ENCODE measurements at regions not wholly inside any gene's neighbourhood (a gene's known extent, or its start where the extent isn't known, plus 50 kb on each side); places are given as distances from the start of the nearest gene placed in this dataset.

- peaks cover 0 to 5% of the 10 kb centered on the region in 2 experiments; a peak in 1 of 4 replicates for H3K4me1 Mint-ChIP-seq
- H3K27ac Mint-ChIP-seq, result 0 out of 7 replicates have a peak overlapping the region, but pooled peaks of 1 of the 3 experiments have one; percentile 4
- no peak overlapping the region for H3T11ph ChIP-seq (ENCODE audit: low read length)
These were observed 69.7 kb upstream of the VRK1 start for GRCh38 chr14:96727491-96727890.

More at GRCh38 chr14:96727491-96727890, 69.7 kb upstream of the VRK1 start:
- H3K23ac ChIP-seq (ENCODE audit: insufficient read length, low read depth, low read length), result no peak overlapping the region
- H3K18ac ChIP-seq (ENCODE audit: insufficient read length, low read depth, low read length), result no peak overlapping the region
- peaks cover 3 to 6% of the 10 kb centered on the region in 2 experiments; a peak in 3 of 5 replicates for H3K9me3 Mint-ChIP-seq
- H3K27me3 ChIP-seq (ENCODE audit: insufficient read depth, low read length), result no peaks in the 10 kb centered on the region
- no peak overlapping the region for H2BK20ac ChIP-seq (ENCODE audit: low read depth, low read length, poor library complexity, severe bottlenecking)
- no peak overlapping the region for H2AK5ac ChIP-seq (ENCODE audit: insufficient read length, low read length)
- H4K91ac ChIP-seq (ENCODE audit: insufficient read length, low read depth, low read length), result no peak overlapping the region
- no peak for DNase-seq
- H2BK12ac ChIP-seq (ENCODE audit: insufficient read length, low read depth, low read length), result no peak overlapping the region
- H2BK5ac ChIP-seq (ENCODE audit: insufficient read length, low read length), result no peak overlapping the region
- no peak overlapping the region for H2BK15ac ChIP-seq (ENCODE audit: low read depth, low read length)
- no CpG with 5 or more reads among the region's 3 CpGs for WGBS (ENCODE audit: extremely low coverage, insufficient read length, low lambda C conversion rate)
- H3K79me1 ChIP-seq (ENCODE audit: insufficient read depth, low read depth, low read length, poor library complexity, severe bottlenecking), result no peaks in the 10 kb centered on the region
- no peaks in the 10 kb centered on the region for H3K79me2 ChIP-seq (ENCODE audit: insufficient read depth, low read length)
- no peak overlapping the region for H3K27ac ChIP-seq (ENCODE audit: insufficient read length, low read depth, low read length)
- no peak overlapping the region for H2BK120ac ChIP-seq (ENCODE audit: low read depth, low read length, poor library complexity, severe bottlenecking)
- H4K20me1 ChIP-seq (ENCODE audit: control insufficient read depth, insufficient read depth, insufficient read length), result no peaks in the 10 kb centered on the region
- no peak overlapping the region for H3K4ac ChIP-seq (ENCODE audit: low read depth, low read length)
- no peaks in the 10 kb centered on the region for H3K4me1 ChIP-seq (ENCODE audit: insufficient read depth, low read length)
- H4K8ac ChIP-seq (replicated peaks; ENCODE audit: insufficient read length, low read depth, low read length), result no peak overlapping the region
- H3K4me2 ChIP-seq (ENCODE audit: insufficient read depth, insufficient read length, low read length), result no peak overlapping the region
- H3K4me3 Mint-ChIP-seq, result no peak overlapping the region
- no peak overlapping the region for H2AFZ ChIP-seq (ENCODE audit: low read length)
- H4K5ac ChIP-seq (ENCODE audit: insufficient read length, low read depth, low read length), result no peak overlapping the region
- H3K23me2 ChIP-seq (ENCODE audit: insufficient read length, low read depth, low read length, poor library complexity, severe bottlenecking), result no peaks in the 10 kb centered on the region
- H3K27me3 Mint-ChIP-seq (ENCODE audit: low read depth), result peaks cover 29% of the 10 kb centered on the region
- no peaks in the 10 kb centered on the region for H3K9me3 ChIP-seq (ENCODE audit: control insufficient read depth, low read depth, low read length)
- H3K36me3 Mint-ChIP-seq (ENCODE audit: insufficient read depth in 1 of 3, low read depth in 3 of 3), result no peaks in the 10 kb centered on the region
- no peak overlapping the region for H3K9ac ChIP-seq (ENCODE audit: extremely low read depth, insufficient read length, low read length)
- H3K56ac ChIP-seq (ENCODE audit: insufficient read length, low read depth, low read length), result no peak overlapping the region
- no peak for TF ChIP-seq CTCF (conservative IDR thresholded peaks at IDR 0.05)
- H3K14ac ChIP-seq (ENCODE audit: insufficient read depth, low read length), result no peak overlapping the region

Data from H9 (cell line).